HCT116 (cell line): ENCODE measurements at regions not wholly inside any gene's neighbourhood (a gene's known extent, or its start where the extent isn't known, plus 50 kb on each side); places are given as distances from the start of the nearest gene placed in this dataset.

Source experiments
- CTCF ChIP-seq, 3 experiments: fragments of 200-600 bp in 1 of 3; sonication (generic) in 1 of 3; IDR thresholded peaks in 2 of 3; conservative IDR thresholded peaks in 1 of 3; 2 replicates each; pipeline ENCODE4 v1.5.1; 2012 to 2017; ENCODE audit warnings: low read depth in 2 of 3, low read length in 2 of 3, antibody characterized with exemption in 1 of 3, borderline replicate concordance in 1 of 3, control low read depth in 1 of 3, mild to moderate bottlenecking in 1 of 3, mixed read lengths in 1 of 3, mixed run types in 1 of 3, moderate library complexity in 1 of 3; ENCODE audit not compliant: insufficient read depth in 1 of 3
- EZH2 ChIP-seq: fragments of 200-600 bp; sonication (generic); IDR thresholded peaks from 2 replicates; pipeline ENCODE4 v1.6.1; 2017; ENCODE audit warnings: antibody characterized with exemption, mixed run types
- EZH2phosphoT487 ChIP-seq: fragments of 200-600 bp; IDR thresholded peaks from 2 replicates; pipeline ENCODE4 v1.6.1; 2018; ENCODE audit warnings: antibody characterized with exemption, borderline replicate concordance
- FOSL1 ChIP-seq: IDR thresholded peaks from 2 replicates; pipeline ENCODE4 v1.6.1; 2012; ENCODE audit warnings: low read depth
- POLR2A ChIP-seq: IDR thresholded peaks from 2 replicates; pipeline ENCODE4 v1.7.0; 2011; ENCODE audit warnings: borderline replicate concordance; ENCODE audit not compliant: insufficient read depth, insufficient read length; ENCODE audit errors: extremely low read depth
- RAD21 ChIP-seq: IDR thresholded peaks from 2 replicates; pipeline ENCODE4 v1.6.1; 2012; ENCODE audit warnings: low read depth, mild to moderate bottlenecking
- REST ChIP-seq: IDR thresholded peaks from 2 replicates; pipeline ENCODE4 v1.6.1; 2012; ENCODE audit warnings: low read depth
- SP1 ChIP-seq: IDR thresholded peaks from 2 replicates; pipeline ENCODE4 v1.6.1; 2012; ENCODE audit warnings: low read depth
- ZFX ChIP-seq: fragments of 450-650 bp; IDR thresholded peaks from 2 replicates; pipeline ENCODE4 v1.6.1; 2017
- ZNF274 ChIP-seq: fragments of 200-500 bp; sonication (Bioruptor generic); IDR thresholded peaks from 2 replicates; pipeline ENCODE4 v1.6.1; 2014; ENCODE audit warnings: mild to moderate bottlenecking, low read depth, low read length, inconsistent platforms

GRCh38 chr6:92945799-92946198 lies 473.6 kb downstream of the EPHA7 start:
- TF ChIP-seq CTCF (IDR thresholded peaks at IDR 0.05 in 2 of 3, conservative IDR thresholded peaks at IDR 0.05 in 1 of 3; ENCODE audit: borderline replicate concordance in 1 of 3, insufficient read depth in 1 of 3, low read depth in 2 of 3, low read length in 2 of 3), result no peak
- no peak for TF ChIP-seq REST
- TF ChIP-seq ZFX, result no peak
- no peak for TF ChIP-seq EZH2
- TF ChIP-seq SP1, result no peak
- TF ChIP-seq POLR2A, result no peak
- TF ChIP-seq EZH2phosphoT487, result no peak
- no peak for TF ChIP-seq ZNF274
- TF ChIP-seq RAD21, result no peak
- TF ChIP-seq FOSL1, result no peak
